Medulla oblongata (tissue), 1 donor: ENCODE measurements at regions not wholly inside any gene's neighbourhood (a gene's known extent, or its start where the extent isn't known, plus 50 kb on each side); places are given as distances from the start of the nearest gene placed in this dataset.

Experiments used
- DNase-seq: peaks from one replicate; pipeline ENCODE4 v3.0.0-alpha.2; 2015; ENCODE audit errors: extremely low spot score

- peak; percentile 84 for DNase-seq
Observed at GRCh38 chr6:25223490-25223991, 55.6 kb upstream of the CARMIL1 start.

GRCh38 chr6:25224242-25224641, 54.9 kb upstream of the CARMIL1 start:
- no peak for DNase-seq

GRCh38 chr6:25227854-25228253, 51.3 kb upstream of the CARMIL1 start:
- DNase-seq: no peak
